Pons (tissue), 1 donor: ENCODE measurements at regions not wholly inside any gene's neighbourhood (a gene's known extent, or its start where the extent isn't known, plus 50 kb on each side); places are given as distances from the start of the nearest gene placed in this dataset.
A peak's percentile ranks its signal among the peaks of the same experiment; 100 is the strongest.

Experiments used
- DNase-seq: peaks from one replicate; pipeline ENCODE4 v3.0.0-alpha.2; 2016; ENCODE audit warnings: low spot score

GRCh38 chr7:114755856-114756255 lies 166.0 kb upstream of the MDFIC start:
- DNase-seq = no peak

DNA sequence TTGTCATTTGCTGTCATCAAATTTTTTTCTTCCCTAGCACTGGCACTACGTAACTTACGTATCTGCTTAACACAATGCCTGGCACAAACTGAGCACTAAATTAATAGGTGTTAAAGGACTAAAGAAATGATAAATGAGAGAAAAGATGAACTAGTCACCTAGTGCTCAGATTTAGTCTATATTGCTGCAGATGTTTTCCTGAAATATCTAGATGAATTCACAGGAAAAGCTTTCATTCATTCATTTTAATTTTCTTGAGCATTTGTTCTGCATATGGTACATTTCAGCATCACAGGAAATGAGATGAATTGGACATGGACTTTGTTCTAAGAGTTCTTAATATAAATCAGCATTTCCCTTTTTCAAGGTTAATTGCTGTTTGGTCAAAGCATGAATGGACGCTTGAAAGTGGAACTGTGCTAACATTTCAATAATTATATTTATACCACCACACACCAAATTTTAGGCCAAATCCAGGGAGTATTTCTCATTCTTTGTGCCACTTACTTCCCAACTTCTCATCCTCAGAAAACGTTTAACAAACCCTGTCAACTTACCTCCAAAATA lies 163.2 kb upstream of the MDFIC start:
- no peak for DNase-seq

DNA sequence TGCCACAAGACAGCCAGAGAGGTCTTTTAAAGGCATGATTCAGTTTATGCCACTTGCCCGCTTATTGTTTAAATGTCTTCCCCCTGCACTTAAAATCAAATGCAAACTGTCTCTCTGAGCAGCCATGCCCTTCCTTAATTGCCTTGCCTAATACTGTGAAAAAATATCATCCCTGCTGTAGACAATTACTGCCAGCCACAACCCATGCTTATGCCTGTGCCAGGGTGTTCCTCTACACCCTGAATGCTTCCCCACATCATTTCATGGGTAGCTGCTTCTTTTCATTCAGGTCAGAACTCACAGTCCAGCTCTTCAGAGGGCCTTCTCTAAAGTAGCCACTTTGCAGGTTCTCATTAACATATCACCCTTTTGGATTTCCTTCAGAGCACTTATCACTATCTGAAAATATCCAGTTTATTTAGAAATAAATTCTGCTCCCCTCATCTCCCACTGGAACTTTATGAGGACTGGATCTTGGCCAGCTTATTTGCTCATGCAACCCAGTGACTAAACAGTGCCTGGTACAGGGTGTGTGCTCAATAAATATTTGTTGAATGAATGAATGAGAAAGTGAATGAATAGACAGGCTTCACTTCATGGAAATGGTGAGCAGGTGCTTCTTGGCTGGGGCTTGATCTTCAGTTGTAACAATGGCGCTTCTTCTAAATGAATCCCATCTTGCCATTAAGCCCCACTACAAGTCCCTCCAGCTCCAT lies 162.4 kb upstream of the MDFIC start:
- DNase-seq = no peak

DNA sequence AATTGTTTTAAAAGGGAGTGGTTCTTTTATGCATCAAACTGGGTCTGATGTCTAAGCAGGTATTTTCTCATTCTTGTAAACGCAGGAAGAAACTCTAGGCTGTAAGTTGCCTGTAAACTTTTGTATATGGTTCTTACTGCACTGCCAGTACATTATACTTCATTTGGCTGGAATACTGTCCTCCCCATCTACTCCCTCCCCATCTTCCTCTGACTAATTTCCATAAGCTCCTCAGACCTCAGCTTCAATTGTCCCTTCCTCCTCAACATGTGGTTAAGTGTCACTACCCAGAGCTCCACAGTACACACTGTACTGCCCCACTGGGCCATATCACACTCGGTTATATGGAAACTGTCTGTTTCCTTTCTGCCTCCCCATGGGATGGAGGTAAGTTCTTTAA lies 161.4 kb upstream of the MDFIC start:
- no peak for DNase-seq

DNA sequence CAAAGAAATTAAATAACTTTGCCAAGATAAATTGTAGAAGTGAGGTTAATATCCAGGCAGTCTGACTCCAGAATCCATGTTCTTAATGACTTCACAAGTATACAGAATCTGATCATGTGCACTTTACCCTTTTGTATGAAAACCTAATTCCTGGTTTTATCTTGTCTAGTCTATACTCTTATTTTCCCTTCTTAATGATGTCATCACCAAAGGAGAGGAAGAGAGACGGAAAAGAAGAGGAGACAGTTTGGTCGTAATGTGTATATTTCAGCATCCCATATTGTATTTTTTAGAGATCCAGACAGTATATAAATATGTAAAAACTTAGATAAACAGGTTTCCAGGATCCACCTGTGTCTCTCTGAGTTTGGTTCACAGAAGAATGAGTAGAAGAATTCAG lies 159.9 kb upstream of the MDFIC start:
- no peak for DNase-seq

GRCh38 chr7:114765331-114766040 lies 156.4 kb upstream of the MDFIC start:
- DNase-seq = no peak

DNA sequence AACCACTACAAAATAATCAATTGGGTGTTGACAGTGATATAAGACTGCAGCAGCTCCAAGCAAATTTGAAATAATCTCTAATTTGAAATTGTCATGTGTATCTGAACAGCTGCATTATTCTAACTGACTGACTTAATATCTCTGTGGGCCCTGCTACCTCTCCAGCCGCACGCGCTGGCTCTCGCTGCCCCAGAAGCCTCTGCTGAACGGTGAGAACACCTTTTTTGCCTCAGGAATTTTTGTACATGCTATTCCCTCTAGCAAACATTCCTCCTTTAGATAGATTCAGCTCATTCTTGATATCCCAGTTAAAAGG lies 155.9 kb upstream of the MDFIC start:
- no peak for DNase-seq

- no peak for DNase-seq
These were observed 144.6 kb upstream of the MDFIC start for GRCh38 chr7:114777288-114777687.

- no peak for DNase-seq
These were observed 138.4 kb upstream of the MDFIC start for GRCh38 chr7:114783508-114783907.

DNA sequence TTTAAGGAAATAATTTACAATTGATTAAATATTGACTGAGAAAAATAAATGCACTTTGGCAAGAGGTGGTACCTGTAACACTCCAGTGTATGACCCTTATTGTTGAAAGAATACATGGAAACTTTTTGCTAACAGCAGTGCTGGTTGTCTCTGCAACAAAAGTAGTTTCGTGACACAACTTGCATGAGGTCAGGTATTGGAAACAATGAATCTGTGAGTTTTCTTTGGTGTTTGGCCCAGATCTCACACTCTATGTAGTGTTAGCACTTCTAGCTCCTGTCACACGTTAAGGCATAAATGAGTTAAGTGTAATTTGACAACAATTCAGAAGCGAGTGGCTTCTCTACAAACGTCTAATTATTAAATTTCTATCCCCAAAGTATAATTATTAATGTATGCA lies 137.7 kb upstream of the MDFIC start:
- DNase-seq = no peak

DNA sequence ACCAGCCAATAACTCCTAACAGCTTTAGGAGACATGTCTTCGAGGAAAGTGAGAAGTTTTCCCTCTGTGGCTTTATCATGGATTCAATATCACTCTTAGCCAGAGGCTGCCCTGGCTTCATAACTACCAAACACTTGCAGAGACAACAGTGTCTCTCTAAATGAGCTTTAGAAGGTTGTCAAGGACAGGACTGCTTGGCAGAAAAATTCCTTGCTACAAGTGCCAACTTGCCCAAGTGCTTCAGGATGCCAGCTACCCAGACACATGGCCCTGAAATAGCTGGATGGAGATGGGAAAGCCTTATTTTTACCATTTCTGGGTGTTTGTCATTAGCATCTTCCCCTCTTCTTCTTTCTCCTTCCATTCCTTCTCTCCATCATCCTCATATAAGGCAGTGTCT lies 137.1 kb upstream of the MDFIC start:
- peak; percentile 15 for DNase-seq

DNA sequence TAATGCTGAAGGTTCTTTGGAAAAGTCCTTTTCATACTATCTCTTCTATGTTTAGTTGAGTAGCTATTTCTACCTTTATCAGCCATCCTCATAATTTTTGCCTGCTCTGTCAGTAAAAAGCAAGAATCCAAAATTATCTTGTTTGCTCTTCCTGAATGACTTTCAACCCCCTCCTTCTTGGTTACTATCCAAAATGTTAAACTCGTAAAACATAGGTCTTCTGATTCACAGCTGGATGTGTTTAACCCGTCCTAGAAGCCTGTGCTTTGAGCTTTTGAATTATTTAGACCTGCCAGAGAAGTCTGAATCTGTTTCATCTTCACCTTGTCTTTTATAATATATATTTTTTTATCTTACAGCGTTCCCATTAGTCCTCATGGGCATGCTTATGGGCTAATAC lies 136.4 kb upstream of the MDFIC start:
- DNase-seq = no peak

DNA sequence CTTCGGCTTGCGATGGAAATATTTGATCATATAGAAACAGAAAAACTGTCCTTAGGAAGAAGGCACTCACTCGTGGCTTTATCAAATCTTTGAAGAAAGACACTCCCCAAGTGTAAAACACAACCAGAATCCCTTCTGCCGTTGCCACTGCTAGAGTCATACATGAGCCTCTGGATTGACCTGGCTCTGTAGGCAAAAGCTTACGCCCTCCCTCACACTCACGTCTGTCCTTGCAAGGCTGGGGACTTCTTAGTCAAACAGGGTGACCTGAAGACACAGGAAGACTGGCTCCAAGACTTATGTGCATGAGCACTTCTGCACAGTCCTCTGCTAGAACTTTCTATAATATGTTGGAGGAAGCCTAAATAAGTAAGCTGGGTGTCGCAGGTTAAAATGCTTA lies 135.4 kb upstream of the MDFIC start:
- no peak for DNase-seq

GRCh38 chr7:114787556-114787955 lies 134.3 kb upstream of the MDFIC start:
- DNase-seq = no peak

DNA sequence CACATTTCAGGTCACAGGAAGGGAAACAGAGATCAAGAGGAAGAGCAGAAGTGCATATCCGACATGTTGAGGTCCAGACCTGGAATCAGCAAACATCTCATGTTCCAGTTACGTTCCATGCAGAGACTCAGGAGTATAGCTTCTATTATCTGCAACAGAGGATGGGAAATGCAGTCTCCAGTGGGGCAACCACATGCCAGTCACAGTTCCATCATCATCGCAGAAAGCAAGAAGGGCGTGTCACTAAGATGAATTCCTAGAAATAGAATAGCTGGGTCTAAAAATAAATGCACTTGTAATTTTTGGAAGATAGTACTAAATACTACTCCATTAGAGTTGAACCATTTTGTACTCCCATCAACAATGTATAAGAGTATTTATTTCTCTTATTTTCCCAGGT lies 133.2 kb upstream of the MDFIC start:
- no peak for DNase-seq

- no peak for DNase-seq
These were observed 132.7 kb upstream of the MDFIC start for GRCh38 chr7:114789161-114789560.

DNA sequence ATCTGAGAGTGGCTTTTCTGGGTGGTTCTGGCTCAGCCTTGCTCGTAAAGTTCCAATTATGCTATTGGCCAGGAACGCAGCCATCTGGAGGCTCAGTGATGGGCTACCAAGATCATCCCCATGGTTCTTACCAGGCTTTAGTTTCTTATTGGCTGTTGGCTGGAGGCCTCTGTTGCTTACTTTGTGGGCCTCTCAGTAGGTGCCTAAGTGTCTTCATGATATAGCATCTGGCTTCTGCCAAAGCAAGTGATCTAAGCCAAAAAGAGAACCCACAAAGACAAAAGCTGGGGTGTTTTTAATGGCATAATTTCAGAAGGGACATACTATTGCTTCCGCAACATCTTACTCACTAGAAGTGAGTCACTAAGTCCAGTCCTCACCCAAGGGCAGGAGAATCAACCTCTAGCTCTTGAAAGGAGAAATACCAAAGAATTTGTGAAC lies 132.0 kb upstream of the MDFIC start:
- DNase-seq = peak; percentile 24

GRCh38 chr7:114790521-114790920 lies 131.4 kb upstream of the MDFIC start:
- no peak for DNase-seq

GRCh38 chr7:114791771-114792170 lies 130.1 kb upstream of the MDFIC start:
- DNase-seq = no peak

DNA sequence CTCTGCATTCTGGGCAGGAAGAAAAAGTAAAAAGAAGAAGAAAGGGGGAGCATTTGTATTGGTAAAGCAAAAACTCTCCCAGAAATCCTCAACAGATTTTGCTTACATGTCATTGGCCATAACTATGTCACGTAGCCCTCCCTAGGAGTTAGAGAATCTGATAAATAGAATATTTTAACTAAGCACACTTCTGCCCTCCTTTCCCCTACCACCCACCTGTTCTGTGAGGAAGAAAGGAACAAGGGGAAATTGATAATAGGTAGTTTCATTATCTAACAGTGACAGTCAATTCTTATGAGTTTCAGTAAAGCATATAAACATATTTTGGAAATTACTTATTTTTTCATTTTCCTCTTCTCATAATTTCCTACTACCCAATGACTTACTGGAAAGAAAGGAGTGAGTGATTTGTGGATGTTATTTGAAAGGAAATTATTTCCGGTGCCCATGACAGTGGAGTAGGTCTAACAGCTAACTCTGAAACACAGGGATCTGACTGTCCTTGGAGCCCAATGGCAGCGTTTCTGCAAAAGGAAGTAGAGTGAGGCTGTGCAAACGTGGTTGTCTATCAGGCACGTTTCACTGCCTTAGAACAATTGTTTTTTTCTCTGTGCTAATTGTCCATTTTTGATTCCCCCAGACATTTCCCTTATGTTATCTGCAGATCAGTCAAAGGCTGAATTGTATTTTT lies 128.6 kb upstream of the MDFIC start:
- no peak for DNase-seq

GRCh38 chr7:114795475-114795874 lies 126.4 kb upstream of the MDFIC start:
- no peak for DNase-seq

DNA sequence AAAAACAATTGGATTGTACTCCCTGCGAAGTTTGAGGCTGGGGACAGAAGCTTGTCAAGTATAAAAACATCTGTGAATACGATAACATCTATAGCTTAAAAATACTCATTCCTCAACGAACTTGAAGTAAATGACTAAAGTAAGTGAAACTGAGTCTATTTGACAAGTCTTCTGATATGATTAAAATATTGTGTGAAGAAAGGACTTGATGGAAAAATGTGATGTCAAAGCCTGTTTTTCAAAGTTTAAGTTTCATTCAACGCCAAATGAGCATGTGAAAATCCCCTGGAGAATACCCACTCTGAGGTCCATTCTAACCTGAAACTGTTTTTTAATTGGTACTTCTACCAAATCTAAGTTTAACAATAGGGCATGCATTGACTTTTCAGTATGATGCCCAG lies 122.3 kb upstream of the MDFIC start:
- DNase-seq = no peak

GRCh38 chr7:114802632-114803031 lies 119.3 kb upstream of the MDFIC start:
- no peak for DNase-seq
